ENCODE measurements at regions not wholly inside any gene's neighbourhood (a gene's known extent, or its start where the extent isn't known, plus 50 kb on each side); places are given as distances from the start of the nearest gene placed in this dataset.
"Not testable (repeated sequence)": the region's sequence is repeated elsewhere in the genome, so short reads cannot be mapped to it uniquely, and the experiment has no call there.

- H3K27ac ChIP-seq (ENCODE audit: low read length), result no peak overlapping the region
- H3K4me3 ChIP-seq (ENCODE audit: low read length), result no peak overlapping the region
- H3K9me3 ChIP-seq (ENCODE audit: control insufficient read depth, insufficient read depth, low read length), result no peaks in the 10 kb centered on the region
- H3K27me3 ChIP-seq (ENCODE audit: control insufficient read depth, insufficient read depth, low read length), result no peaks in the 10 kb centered on the region
- no CpG with 5 or more reads among the region's 1 CpG for WGBS (ENCODE audit: insufficient coverage, insufficient read length)
- H3K4me1 ChIP-seq (ENCODE audit: control insufficient read depth, insufficient read depth, low read length), result no peaks in the 10 kb centered on the region
- no peaks in the 10 kb centered on the region for H3K36me3 ChIP-seq (ENCODE audit: control insufficient read depth, insufficient read depth, low read length)
- DNase-seq (ENCODE audit: low read depth, low spot score), result no peak
Measured at GRCh38 chr1:121569428-121569827, 384.7 kb downstream of the SRGAP2C start.

GRCh38 chr1:121573881-121574504 is 389.2 kb downstream of the SRGAP2C start:
- H3K36me3 ChIP-seq (ENCODE audit: control insufficient read depth, insufficient read depth, low read length); H3K27me3 ChIP-seq (ENCODE audit: control insufficient read depth, insufficient read depth, low read length); DNase-seq (ENCODE audit: low read depth, low spot score); H3K27ac ChIP-seq (ENCODE audit: low read length); H3K9me3 ChIP-seq (ENCODE audit: control insufficient read depth, insufficient read depth, low read length); H3K4me3 ChIP-seq (ENCODE audit: low read length); H3K4me1 ChIP-seq (ENCODE audit: control insufficient read depth, insufficient read depth, low read length): not testable (repeated sequence)
- no CpG with 5 or more reads among the region's 11 CpGs for WGBS (ENCODE audit: insufficient coverage, insufficient read length)

GRCh38 chr1:121574505-121574899 is 389.7 kb downstream of the SRGAP2C start:
- H3K4me3 ChIP-seq (ENCODE audit: low read length); H3K27ac ChIP-seq (ENCODE audit: low read length); H3K36me3 ChIP-seq (ENCODE audit: control insufficient read depth, insufficient read depth, low read length); H3K9me3 ChIP-seq (ENCODE audit: control insufficient read depth, insufficient read depth, low read length); H3K4me1 ChIP-seq (ENCODE audit: control insufficient read depth, insufficient read depth, low read length); H3K27me3 ChIP-seq (ENCODE audit: control insufficient read depth, insufficient read depth, low read length); DNase-seq (ENCODE audit: low read depth, low spot score): not testable (repeated sequence)
- no CpG with 5 or more reads among the region's 12 CpGs for WGBS (ENCODE audit: insufficient coverage, insufficient read length)

GRCh38 chr1:121582898-121583297 is 398.1 kb downstream of the SRGAP2C start:
- H3K27me3 ChIP-seq (ENCODE audit: control insufficient read depth, insufficient read depth, low read length); H3K4me1 ChIP-seq (ENCODE audit: control insufficient read depth, insufficient read depth, low read length); H3K36me3 ChIP-seq (ENCODE audit: control insufficient read depth, insufficient read depth, low read length); DNase-seq (ENCODE audit: low read depth, low spot score); H3K9me3 ChIP-seq (ENCODE audit: control insufficient read depth, insufficient read depth, low read length); H3K4me3 ChIP-seq (ENCODE audit: low read length); H3K27ac ChIP-seq (ENCODE audit: low read length): not testable (repeated sequence)

- no CpG with 5 or more reads among the region's 15 CpGs for whole genome bisulfite sequencing (ENCODE audit: insufficient coverage, insufficient read length)
- Histone ChIP-seq H3K36me3 (ENCODE audit: control insufficient read depth, insufficient read depth, low read length) (no peaks in the 10 kb centered on the region), H3K9me3 (ENCODE audit: control insufficient read depth, insufficient read depth, low read length) (no peaks in the 10 kb centered on the region), H3K4me1 (ENCODE audit: control insufficient read depth, insufficient read depth, low read length) (peaks cover 7% of the 10 kb centered on the region), H3K27ac (ENCODE audit: low read length) (no peak overlapping the region), H3K27me3 (ENCODE audit: control insufficient read depth, insufficient read depth, low read length) (no peaks in the 10 kb centered on the region), H3K4me3 (ENCODE audit: low read length) (no peak overlapping the region)
- no peak for DNase-seq (ENCODE audit: low read depth, low spot score)
Measured at GRCh38 chr1:121586369-121587229, 401.8 kb downstream of the SRGAP2C start.

GRCh38 chr1:121587230-121587569 is 402.4 kb downstream of the SRGAP2C start:
- H3K4me3 ChIP-seq (ENCODE audit: low read length), result no peak overlapping the region
- H3K27ac ChIP-seq (ENCODE audit: low read length), result no peak overlapping the region
- H3K4me1 ChIP-seq (ENCODE audit: control insufficient read depth, insufficient read depth, low read length), result peaks cover 7% of the 10 kb centered on the region
- H3K27me3 ChIP-seq (ENCODE audit: control insufficient read depth, insufficient read depth, low read length), result no peaks in the 10 kb centered on the region
- H3K9me3 ChIP-seq (ENCODE audit: control insufficient read depth, insufficient read depth, low read length), result no peaks in the 10 kb centered on the region
- no peaks in the 10 kb centered on the region for H3K36me3 ChIP-seq (ENCODE audit: control insufficient read depth, insufficient read depth, low read length)
- no peak for DNase-seq (ENCODE audit: low read depth, low spot score)
- no CpG with 5 or more reads among the region's 5 CpGs for WGBS (ENCODE audit: insufficient coverage, insufficient read length)

GRCh38 chr1:121587777-121588176 is 403.0 kb downstream of the SRGAP2C start:
- peaks cover 7% of the 10 kb centered on the region for H3K4me1 ChIP-seq (ENCODE audit: control insufficient read depth, insufficient read depth, low read length)
- H3K36me3 ChIP-seq (ENCODE audit: control insufficient read depth, insufficient read depth, low read length), result no peaks in the 10 kb centered on the region
- no peak for DNase-seq (ENCODE audit: low read depth, low spot score)
- no peaks in the 10 kb centered on the region for H3K27me3 ChIP-seq (ENCODE audit: control insufficient read depth, insufficient read depth, low read length)
- no peak overlapping the region for H3K27ac ChIP-seq (ENCODE audit: low read length)
- H3K4me3 ChIP-seq (ENCODE audit: low read length), result no peak overlapping the region
- H3K9me3 ChIP-seq (ENCODE audit: control insufficient read depth, insufficient read depth, low read length), result no peaks in the 10 kb centered on the region

GRCh38 chr1:121594096-121594495 is 409.3 kb downstream of the SRGAP2C start:
- no peak for DNase-seq (ENCODE audit: low read depth, low spot score)
- no CpG with 5 or more reads among the region's 3 CpGs for WGBS (ENCODE audit: insufficient coverage, insufficient read length)
- no peaks in the 10 kb centered on the region for H3K9me3 ChIP-seq (ENCODE audit: control insufficient read depth, insufficient read depth, low read length)
- H3K27ac ChIP-seq (ENCODE audit: low read length), result no peak overlapping the region
- H3K4me3 ChIP-seq (ENCODE audit: low read length), result no peak overlapping the region
- H3K27me3 ChIP-seq (ENCODE audit: control insufficient read depth, insufficient read depth, low read length), result no peaks in the 10 kb centered on the region
- H3K36me3 ChIP-seq (ENCODE audit: control insufficient read depth, insufficient read depth, low read length), result no peaks in the 10 kb centered on the region
- H3K4me1 ChIP-seq (ENCODE audit: control insufficient read depth, insufficient read depth, low read length), result no peaks in the 10 kb centered on the region

- Histone ChIP-seq H3K4me3 (ENCODE audit: low read length) (no peak overlapping the region), H3K27me3 (ENCODE audit: control insufficient read depth, insufficient read depth, low read length) (no peaks in the 10 kb centered on the region), H3K27ac (ENCODE audit: low read length) (no peak overlapping the region), H3K9me3 (ENCODE audit: control insufficient read depth, insufficient read depth, low read length) (no peaks in the 10 kb centered on the region), H3K36me3 (ENCODE audit: control insufficient read depth, insufficient read depth, low read length) (no peaks in the 10 kb centered on the region), H3K4me1 (ENCODE audit: control insufficient read depth, insufficient read depth, low read length) (no peaks in the 10 kb centered on the region)
- no peak for DNase-seq (ENCODE audit: low read depth, low spot score)
Measured at GRCh38 chr1:121595089-121595488, 410.3 kb downstream of the SRGAP2C start.

- not testable (repeated sequence) for H3K4me1 ChIP-seq (ENCODE audit: control insufficient read depth, insufficient read depth, low read length); H3K4me3 ChIP-seq (ENCODE audit: low read length); DNase-seq (ENCODE audit: low read depth, low spot score); H3K27ac ChIP-seq (ENCODE audit: low read length); H3K27me3 ChIP-seq (ENCODE audit: control insufficient read depth, insufficient read depth, low read length); H3K9me3 ChIP-seq (ENCODE audit: control insufficient read depth, insufficient read depth, low read length); H3K36me3 ChIP-seq (ENCODE audit: control insufficient read depth, insufficient read depth, low read length)
- no CpG with 5 or more reads among the region's 3 CpGs for WGBS (ENCODE audit: insufficient coverage, insufficient read length)
Measured at GRCh38 chr1:121604843-121605444, 420.2 kb downstream of the SRGAP2C start.

- H3K36me3 ChIP-seq (ENCODE audit: control insufficient read depth, insufficient read depth, low read length); H3K27me3 ChIP-seq (ENCODE audit: control insufficient read depth, insufficient read depth, low read length); DNase-seq (ENCODE audit: low read depth, low spot score); H3K4me3 ChIP-seq (ENCODE audit: low read length); H3K4me1 ChIP-seq (ENCODE audit: control insufficient read depth, insufficient read depth, low read length); H3K9me3 ChIP-seq (ENCODE audit: control insufficient read depth, insufficient read depth, low read length); H3K27ac ChIP-seq (ENCODE audit: low read length): not testable (repeated sequence)
- WGBS (ENCODE audit: insufficient coverage, insufficient read length), result no CpG with 5 or more reads among the region's 2 CpGs
Measured at GRCh38 chr1:121607499-121607898, 422.7 kb downstream of the SRGAP2C start.

Measured in iPS DF 6.9 (cell line).